DMS53 treated with DMSO at 0.1 percent for 48 hours (cell line): ENCODE measurements at regions not wholly inside any gene's neighbourhood (a gene's known extent, or its start where the extent isn't known, plus 50 kb on each side); places are given as distances from the start of the nearest gene placed in this dataset.

Experiments used
- DNase-seq: peaks from one replicate; lab custom pipeline; 2025; ENCODE audit not compliant: unreplicated experiment; lab: John Stamatoyannopoulos, UW

GRCh38 chr5:81856948-81857928 lies 106.3 kb upstream of the SSBP2 start:
- DNase-seq, result peak; percentile 63

- DNase-seq, result no peak
Observed at GRCh38 chr5:81855591-81855990, 104.7 kb upstream of the SSBP2 start.

- DNase-seq, result no peak
Observed at GRCh38 chr5:81854915-81855314, 104.0 kb upstream of the SSBP2 start.

GRCh38 chr5:81854485-81854884 lies 103.6 kb upstream of the SSBP2 start:
- DNase-seq, result no peak

- DNase-seq, result no peak
Observed at GRCh38 chr5:81853030-81853357, 102.1 kb upstream of the SSBP2 start.

GRCh38 chr5:81852291-81853029 lies 101.6 kb upstream of the SSBP2 start:
- no peak for DNase-seq

GRCh38 chr5:81851481-81852178 lies 100.7 kb upstream of the SSBP2 start:
- peak; percentile 90 for DNase-seq

GRCh38 chr5:81850501-81851357 lies 99.8 kb upstream of the SSBP2 start:
- DNase-seq, result no peak

- no peak for DNase-seq
Observed at GRCh38 chr5:81849770-81850367, 99.0 kb upstream of the SSBP2 start.

- no peak for DNase-seq
Observed at GRCh38 chr5:81848362-81848880, 97.5 kb upstream of the SSBP2 start.

GRCh38 chr5:81846301-81846700 lies 95.4 kb upstream of the SSBP2 start:
- DNase-seq, result no peak

GRCh38 chr5:81843845-81844244 lies 92.9 kb upstream of the SSBP2 start:
- DNase-seq, result no peak

- DNase-seq, result peak; percentile 44
Observed at GRCh38 chr5:81842795-81843398, 92.0 kb upstream of the SSBP2 start.

- DNase-seq, result no peak
Observed at GRCh38 chr5:81839034-81839433, 88.1 kb upstream of the SSBP2 start.

GRCh38 chr5:81838307-81838906 lies 87.5 kb upstream of the SSBP2 start:
- DNase-seq, result peak; percentile 45

GRCh38 chr5:81837667-81838306 lies 86.9 kb upstream of the SSBP2 start:
- no peak for DNase-seq

- DNase-seq, result no peak
Observed at GRCh38 chr5:81835814-81836367, 85.0 kb upstream of the SSBP2 start.

GRCh38 chr5:81834021-81834660 lies 83.2 kb upstream of the SSBP2 start:
- no peak for DNase-seq
